ENCODE measurements at regions not wholly inside any gene's neighbourhood (a gene's known extent, or its start where the extent isn't known, plus 50 kb on each side); places are given as distances from the start of the nearest gene placed in this dataset.

DNA sequence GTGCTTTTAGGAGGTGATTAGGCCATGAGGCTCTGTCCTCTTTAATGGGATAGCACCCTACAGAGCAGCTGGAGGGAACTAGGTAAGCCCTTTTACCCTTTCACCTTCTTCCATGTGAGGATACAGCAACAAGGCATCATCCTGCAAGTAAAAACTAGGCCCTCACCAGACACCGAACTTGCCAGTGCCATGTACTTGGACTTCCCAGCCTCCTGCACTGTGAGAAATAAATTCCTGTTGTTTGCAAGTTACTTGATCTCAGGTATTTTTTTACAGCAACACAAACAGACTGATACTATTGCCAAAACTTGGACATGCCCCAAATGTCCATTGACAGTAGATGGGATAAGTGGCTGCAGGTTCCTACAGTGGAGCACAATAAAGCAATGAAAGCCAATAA lies 85.8 kb upstream of the MAP1LC3B2 start:
- H3K9me3 Mint-ChIP-seq, result peaks cover 19 to 21% of the 10 kb centered on the region in 2 experiments; a peak in 4 of 5 replicates
- Histone ChIP-seq H3K4me2 (ENCODE audit: insufficient read depth, insufficient read length, low read length) (no peak overlapping the region), H3K9ac (ENCODE audit: extremely low read depth, insufficient read length, low read length) (no peak overlapping the region), H3K18ac (ENCODE audit: insufficient read length, low read depth, low read length) (no peak overlapping the region), H4K5ac (ENCODE audit: insufficient read length, low read depth, low read length) (no peak overlapping the region), H4K8ac (replicated peaks; ENCODE audit: insufficient read length, low read depth, low read length) (no peak overlapping the region), H3K23me2 (ENCODE audit: insufficient read length, low read depth, low read length, poor library complexity, severe bottlenecking) (no peaks in the 10 kb centered on the region), H2BK20ac (ENCODE audit: low read depth, low read length, poor library complexity, severe bottlenecking) (no peak overlapping the region), H3K79me1 (ENCODE audit: insufficient read depth, low read depth, low read length, poor library complexity, severe bottlenecking) (no peaks in the 10 kb centered on the region), H2BK5ac (ENCODE audit: insufficient read length, low read length) (no peak overlapping the region), H2BK120ac (ENCODE audit: low read depth, low read length, poor library complexity, severe bottlenecking) (no peak overlapping the region), H3K27ac (ENCODE audit: insufficient read length, low read depth, low read length) (no peak overlapping the region), H2BK12ac (ENCODE audit: insufficient read length, low read depth, low read length) (no peak overlapping the region), H3K27me3 (ENCODE audit: insufficient read depth, low read length) (no peaks in the 10 kb centered on the region), H4K91ac (ENCODE audit: insufficient read length, low read depth, low read length) (no peak overlapping the region), H3K4ac (ENCODE audit: low read depth, low read length) (no peak overlapping the region), H3T11ph (ENCODE audit: low read length) (no peak overlapping the region), H3K79me2 (ENCODE audit: insufficient read depth, low read length) (no peaks in the 10 kb centered on the region), H3K9me3 (ENCODE audit: control insufficient read depth, low read depth, low read length) (peaks cover 14% of the 10 kb centered on the region), H2AFZ (ENCODE audit: low read length) (no peak overlapping the region), H3K56ac (ENCODE audit: insufficient read length, low read depth, low read length) (no peak overlapping the region), H3K14ac (ENCODE audit: insufficient read depth, low read length) (no peak overlapping the region), H2AK5ac (ENCODE audit: insufficient read length, low read length) (no peak overlapping the region), H3K4me1 (ENCODE audit: insufficient read depth, low read length) (no peaks in the 10 kb centered on the region), H2BK15ac (ENCODE audit: low read depth, low read length) (no peak overlapping the region), H4K20me1 (ENCODE audit: control insufficient read depth, insufficient read depth, insufficient read length) (no peaks in the 10 kb centered on the region), H3K23ac (ENCODE audit: insufficient read length, low read depth, low read length) (no peak overlapping the region)
- H3K4me3 Mint-ChIP-seq, result no peak overlapping the region
- H3K27ac Mint-ChIP-seq, result no peak overlapping the region
- no peaks in the 10 kb centered on the region for H3K4me1 Mint-ChIP-seq
- WGBS (ENCODE audit: extremely low coverage, insufficient read length, low lambda C conversion rate), result no CpG with 5 or more reads among the region's 1 CpG
- DNase-seq, result no peak
- H3K27me3 Mint-ChIP-seq (ENCODE audit: low read depth), result peaks cover 2% of the 10 kb centered on the region
- TF ChIP-seq, protein P1, sequence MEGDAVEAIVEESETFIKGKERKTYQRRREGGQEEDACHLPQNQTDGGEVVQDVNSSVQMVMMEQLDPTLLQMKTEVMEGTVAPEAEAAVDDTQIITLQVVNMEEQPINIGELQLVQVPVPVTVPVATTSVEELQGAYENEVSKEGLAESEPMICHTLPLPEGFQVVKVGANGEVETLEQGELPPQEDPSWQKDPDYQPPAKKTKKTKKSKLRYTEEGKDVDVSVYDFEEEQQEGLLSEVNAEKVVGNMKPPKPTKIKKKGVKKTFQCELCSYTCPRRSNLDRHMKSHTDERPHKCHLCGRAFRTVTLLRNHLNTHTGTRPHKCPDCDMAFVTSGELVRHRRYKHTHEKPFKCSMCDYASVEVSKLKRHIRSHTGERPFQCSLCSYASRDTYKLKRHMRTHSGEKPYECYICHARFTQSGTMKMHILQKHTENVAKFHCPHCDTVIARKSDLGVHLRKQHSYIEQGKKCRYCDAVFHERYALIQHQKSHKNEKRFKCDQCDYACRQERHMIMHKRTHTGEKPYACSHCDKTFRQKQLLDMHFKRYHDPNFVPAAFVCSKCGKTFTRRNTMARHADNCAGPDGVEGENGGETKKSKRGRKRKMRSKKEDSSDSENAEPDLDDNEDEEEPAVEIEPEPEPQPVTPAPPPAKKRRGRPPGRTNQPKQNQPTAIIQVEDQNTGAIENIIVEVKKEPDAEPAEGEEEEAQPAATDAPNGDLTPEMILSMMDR (conservative IDR thresholded peaks at IDR 0.05), result no peak
- peaks cover 7 to 14% (median 10%) of the 10 kb centered on the region in 3 experiments for H3K36me3 Mint-ChIP-seq (ENCODE audit: insufficient read depth in 1 of 3, low read depth in 3 of 3)
